ENCODE measurements at regions not wholly inside any gene's neighbourhood (a gene's known extent, or its start where the extent isn't known, plus 50 kb on each side); places are given as distances from the start of the nearest gene placed in this dataset.
"Not testable (repeated sequence)": the region's sequence is repeated elsewhere in the genome, so short reads cannot be mapped to it uniquely, and the experiment has no call there.

GRCh38 chr2:368386-368785 lies 80.5 kb upstream of the ALKAL2 start:
- no peaks in the 10 kb centered on the region for H3K9me3 ChIP-seq (ENCODE audit: low read depth, low read length)
- no peaks in the 10 kb centered on the region for H3K27me3 ChIP-seq (ENCODE audit: insufficient read depth, low read length)
- no peak overlapping the region for H3K4me3 ChIP-seq (ENCODE audit: low read length)
- no peaks in the 10 kb centered on the region for H3K4me1 ChIP-seq (ENCODE audit: insufficient read depth, low read length)

- Histone ChIP-seq H3K27me3 (ENCODE audit: insufficient read depth, low read length) (no peaks in the 10 kb centered on the region), H3K9me3 (ENCODE audit: low read depth, low read length) (peaks cover 8% of the 10 kb centered on the region), H3K4me1 (ENCODE audit: insufficient read depth, low read length) (no peaks in the 10 kb centered on the region), H3K4me3 (ENCODE audit: low read length) (no peak overlapping the region)
Observed at GRCh38 chr2:367246-367645, 79.4 kb upstream of the ALKAL2 start.

- H3K4me3 ChIP-seq (ENCODE audit: low read length) = no peak overlapping the region
Observed at GRCh38 chr2:366706-367105, 78.8 kb upstream of the ALKAL2 start.

GRCh38 chr2:365367-366275 lies 77.7 kb upstream of the ALKAL2 start:
- H3K27me3 ChIP-seq (ENCODE audit: insufficient read depth, low read length) = no peaks in the 10 kb centered on the region
- H3K4me3 ChIP-seq (ENCODE audit: low read length) = no peak overlapping the region
- no peaks in the 10 kb centered on the region for H3K4me1 ChIP-seq (ENCODE audit: insufficient read depth, low read length)
- H3K9me3 ChIP-seq (ENCODE audit: low read depth, low read length) = peaks cover 15% of the 10 kb centered on the region

More at GRCh38 chr2:366706-367105, 78.8 kb upstream of the ALKAL2 start:
- Histone ChIP-seq H3K4me1 (ENCODE audit: insufficient read depth, low read length) (no peaks in the 10 kb centered on the region), H3K9me3 (ENCODE audit: low read depth, low read length) (peaks cover 14% of the 10 kb centered on the region), H3K27me3 (ENCODE audit: insufficient read depth, low read length) (no peaks in the 10 kb centered on the region)

DNA sequence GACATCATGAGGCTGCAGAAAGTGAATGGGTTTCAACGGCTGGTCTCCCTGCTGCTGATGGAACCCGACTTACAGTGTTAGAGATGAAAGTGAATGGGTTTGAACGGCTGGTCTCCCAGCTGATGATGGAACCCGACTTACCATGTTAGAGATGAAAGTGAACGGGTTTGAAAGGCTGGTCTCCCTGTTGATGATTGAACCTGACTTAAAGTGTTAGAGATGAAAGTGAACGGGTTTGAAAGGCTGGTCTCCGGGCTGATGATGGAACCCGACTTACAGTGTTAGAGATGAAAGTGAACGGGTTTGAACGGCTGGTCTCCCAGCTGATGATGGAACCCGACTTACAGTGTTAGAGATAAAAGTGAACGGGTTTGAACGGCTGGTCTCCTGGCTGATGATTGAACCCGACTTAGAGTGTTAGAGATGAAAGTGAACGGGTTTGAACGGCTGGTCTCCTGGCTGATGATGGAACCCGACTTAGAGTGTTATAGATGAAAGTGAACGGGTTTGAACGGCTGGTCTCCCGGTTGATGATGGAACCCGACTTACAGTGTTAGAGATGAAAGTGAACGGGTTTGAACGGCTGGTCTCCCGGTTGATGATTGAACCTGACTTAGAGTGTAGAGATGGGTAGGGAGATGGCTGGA lies 76.1 kb upstream of the ALKAL2 start:
- peaks cover 15% of the 10 kb centered on the region for H3K9me3 ChIP-seq (ENCODE audit: low read depth, low read length)
- H3K27me3 ChIP-seq (ENCODE audit: insufficient read depth, low read length) = no peaks in the 10 kb centered on the region
- no peaks in the 10 kb centered on the region for H3K4me1 ChIP-seq (ENCODE audit: insufficient read depth, low read length)
- no peak overlapping the region for H3K4me3 ChIP-seq (ENCODE audit: low read length)

DNA sequence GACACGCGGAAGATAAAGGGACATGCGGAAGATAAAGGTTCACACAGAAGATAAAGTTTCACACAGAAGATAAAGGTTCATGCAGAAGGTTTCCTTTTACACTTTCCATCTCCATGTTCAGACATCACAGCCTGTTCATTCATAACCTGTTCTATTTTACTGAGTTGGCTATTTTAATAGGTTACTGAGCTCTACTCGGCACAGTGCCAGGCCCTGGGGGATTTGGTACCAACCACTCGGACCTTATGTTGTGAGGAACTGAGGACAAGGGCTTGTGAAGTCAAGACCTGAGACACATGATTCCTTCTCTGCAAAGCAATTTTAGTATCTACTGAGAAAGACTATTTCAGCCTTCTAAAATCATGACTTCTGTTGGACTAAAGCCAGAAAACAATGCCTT lies 75.0 kb upstream of the ALKAL2 start:
- no peak overlapping the region for H3K4me3 ChIP-seq (ENCODE audit: low read length)
- no peaks in the 10 kb centered on the region for H3K4me1 ChIP-seq (ENCODE audit: insufficient read depth, low read length)
- peaks cover 15% of the 10 kb centered on the region for H3K9me3 ChIP-seq (ENCODE audit: low read depth, low read length)
- no peaks in the 10 kb centered on the region for H3K27me3 ChIP-seq (ENCODE audit: insufficient read depth, low read length)

- H3K27me3 ChIP-seq (ENCODE audit: insufficient read depth, low read length) = no peaks in the 10 kb centered on the region
- peaks cover 15% of the 10 kb centered on the region for H3K9me3 ChIP-seq (ENCODE audit: low read depth, low read length)
- H3K4me1 ChIP-seq (ENCODE audit: insufficient read depth, low read length) = no peaks in the 10 kb centered on the region
- H3K4me3 ChIP-seq (ENCODE audit: low read length) = no peak overlapping the region
Observed at GRCh38 chr2:360124-360523, 72.2 kb upstream of the ALKAL2 start.

GRCh38 chr2:359047-359446 lies 71.2 kb upstream of the ALKAL2 start:
- peaks cover 15% of the 10 kb centered on the region for H3K9me3 ChIP-seq (ENCODE audit: low read depth, low read length)
- H3K4me1 ChIP-seq (ENCODE audit: insufficient read depth, low read length) = no peaks in the 10 kb centered on the region
- no peak overlapping the region for H3K4me3 ChIP-seq (ENCODE audit: low read length)
- no peaks in the 10 kb centered on the region for H3K27me3 ChIP-seq (ENCODE audit: insufficient read depth, low read length)

DNA sequence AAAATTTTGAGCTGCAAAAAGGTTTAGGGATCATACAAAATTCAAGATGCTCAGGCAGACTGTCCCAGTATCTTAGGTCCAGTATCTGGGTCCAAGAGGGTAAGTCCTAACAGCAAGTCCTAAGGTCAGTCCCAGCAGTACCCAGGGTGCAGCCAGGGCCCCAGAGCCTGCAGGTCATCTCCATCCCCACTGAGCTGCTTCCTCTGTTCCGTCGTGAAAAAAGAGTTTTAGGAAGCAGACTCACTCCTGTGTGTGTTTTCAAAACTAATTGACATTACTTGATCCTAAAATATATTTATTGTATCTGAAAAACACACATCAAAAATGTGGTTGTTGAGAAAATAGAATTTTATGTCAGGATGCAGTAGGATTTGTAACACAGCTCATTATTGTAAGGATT lies 69.9 kb upstream of the ALKAL2 start:
- H3K4me1 ChIP-seq (ENCODE audit: insufficient read depth, low read length) = no peaks in the 10 kb centered on the region

DNA sequence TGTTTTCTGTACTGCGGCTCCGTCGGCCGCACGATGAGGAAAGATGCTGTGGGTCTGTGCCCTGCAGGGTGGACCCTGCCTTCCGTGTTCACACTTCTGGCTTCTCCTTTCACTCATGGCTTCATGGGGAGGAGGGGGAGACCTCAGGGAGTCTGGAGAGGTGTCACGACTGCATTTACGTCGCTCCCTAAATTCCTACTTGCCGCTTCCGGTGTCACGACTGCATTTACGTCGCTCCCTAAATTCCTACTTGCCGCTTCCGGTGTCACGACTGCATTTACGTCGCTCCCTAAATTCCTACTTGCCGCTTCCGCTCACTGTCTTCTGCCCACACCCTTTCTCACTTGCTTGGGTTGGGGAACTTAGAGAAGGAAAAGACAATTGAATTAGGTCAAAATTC lies 68.4 kb upstream of the ALKAL2 start:
- H3K4me3 ChIP-seq (ENCODE audit: low read length); H3K9me3 ChIP-seq (ENCODE audit: low read depth, low read length); H3K4me1 ChIP-seq (ENCODE audit: insufficient read depth, low read length); H3K27me3 ChIP-seq (ENCODE audit: insufficient read depth, low read length): not testable (repeated sequence)

More for the DNA sequence above, 69.9 kb upstream of the ALKAL2 start:
- H3K4me3 ChIP-seq (ENCODE audit: low read length) = no peak overlapping the region
- H3K9me3 ChIP-seq (ENCODE audit: low read depth, low read length) = peaks cover 13% of the 10 kb centered on the region
- no peaks in the 10 kb centered on the region for H3K27me3 ChIP-seq (ENCODE audit: insufficient read depth, low read length)

- no peaks in the 10 kb centered on the region for H3K4me1 ChIP-seq (ENCODE audit: insufficient read depth, low read length)
- H3K9me3 ChIP-seq (ENCODE audit: low read depth, low read length) = no peaks in the 10 kb centered on the region
- H3K27me3 ChIP-seq (ENCODE audit: insufficient read depth, low read length) = no peaks in the 10 kb centered on the region
- no peak overlapping the region for H3K4me3 ChIP-seq (ENCODE audit: low read length)
Observed at GRCh38 chr2:355773-356172, 67.9 kb upstream of the ALKAL2 start.

- Histone ChIP-seq H3K9me3 (ENCODE audit: low read depth, low read length) (no peaks in the 10 kb centered on the region), H3K27me3 (ENCODE audit: insufficient read depth, low read length) (no peaks in the 10 kb centered on the region), H3K4me1 (ENCODE audit: insufficient read depth, low read length) (no peaks in the 10 kb centered on the region), H3K4me3 (ENCODE audit: low read length) (no peak overlapping the region)
Observed at GRCh38 chr2:352696-353095, 64.8 kb upstream of the ALKAL2 start.

- no peaks in the 10 kb centered on the region for H3K27me3 ChIP-seq (ENCODE audit: insufficient read depth, low read length)
- no peaks in the 10 kb centered on the region for H3K4me1 ChIP-seq (ENCODE audit: insufficient read depth, low read length)
- no peak overlapping the region for H3K4me3 ChIP-seq (ENCODE audit: low read length)
- H3K9me3 ChIP-seq (ENCODE audit: low read depth, low read length) = no peaks in the 10 kb centered on the region
Observed at GRCh38 chr2:349390-349789, 61.5 kb upstream of the ALKAL2 start.

- Histone ChIP-seq H3K4me3 (ENCODE audit: low read length) (no peak overlapping the region), H3K9me3 (ENCODE audit: low read depth, low read length) (no peaks in the 10 kb centered on the region), H3K4me1 (ENCODE audit: insufficient read depth, low read length) (no peaks in the 10 kb centered on the region), H3K27me3 (ENCODE audit: insufficient read depth, low read length) (no peaks in the 10 kb centered on the region)
Observed at GRCh38 chr2:348361-348916, 60.5 kb upstream of the ALKAL2 start.

- Histone ChIP-seq H3K27me3 (ENCODE audit: insufficient read depth, low read length) (no peaks in the 10 kb centered on the region), H3K9me3 (ENCODE audit: low read depth, low read length) (no peaks in the 10 kb centered on the region), H3K4me3 (ENCODE audit: low read length) (no peak overlapping the region), H3K4me1 (ENCODE audit: insufficient read depth, low read length) (no peaks in the 10 kb centered on the region)
Observed at GRCh38 chr2:344811-345210, 56.9 kb upstream of the ALKAL2 start.

Measured in mononuclear cell (primary cell).